Naive B cell (primary cell): ENCODE measurements at regions not wholly inside any gene's neighbourhood (a gene's known extent, or its start where the extent isn't known, plus 50 kb on each side); places are given as distances from the start of the nearest gene placed in this dataset.

Experiments
- ATAC-seq, 2 donors: fragments of 150-1000 bp; cut with Tn5 transposase; 2 replicates each; pipeline ENCODE4 v1.10.0; 2021; ENCODE audit warnings: low read depth in 2 of 2, mild to moderate bottlenecking in 2 of 2, moderate library complexity in 2 of 2
- DNase-seq: peaks from one replicate; pipeline ENCODE4 v3.0.0; 2022
- H3K27ac Mint-ChIP-seq, 6 donors: one replicate each; pipeline ENCODE4 v1.8.0; 2020 to 2022; ENCODE audit warnings: mild to moderate bottlenecking in 6 of 6, mixed read lengths in 6 of 6, moderate library complexity in 5 of 6, inconsistent platforms in 2 of 6
- H3K27me3 Mint-ChIP-seq, 3 donors: one replicate each; pipeline ENCODE4 v1.8.0; 2021 to 2022; ENCODE audit warnings: mixed read lengths in 3 of 3, mild to moderate bottlenecking in 1 of 3
- H3K36me3 Mint-ChIP-seq, 2 donors: one replicate each; pipeline ENCODE4 v1.8.0; 2020 to 2022; ENCODE audit warnings: mixed read lengths in 2 of 2, inconsistent platforms in 1 of 2, mild to moderate bottlenecking in 1 of 2
- H3K4me1 Mint-ChIP-seq, 3 donors: one replicate each; pipeline ENCODE4 v1.8.0; 2020 to 2022; ENCODE audit warnings: mixed read lengths in 3 of 3, inconsistent platforms in 1 of 3, mild to moderate bottlenecking in 1 of 3, moderate library complexity in 1 of 3
- H3K4me3 Mint-ChIP-seq, 8 donors: one replicate each; pipeline ENCODE4 v1.8.0; 2020 to 2022; ENCODE audit warnings: mild to moderate bottlenecking in 8 of 8, mixed read lengths in 8 of 8, moderate library complexity in 8 of 8, inconsistent platforms in 2 of 8
- H3K9me3 Mint-ChIP-seq, 7 donors: one replicate each; pipeline ENCODE4 v1.8.0; 2020 to 2022; ENCODE audit warnings: mixed read lengths in 7 of 7, mild to moderate bottlenecking in 5 of 7, inconsistent platforms in 2 of 7, moderate library complexity in 1 of 7

- no peak overlapping the region for H3K27ac Mint-ChIP-seq
- peaks cover 3 to 13% (median 5%) of the 10 kb centered on the region in 7 donors for H3K9me3 Mint-ChIP-seq
- ATAC-seq: no peak
- H3K4me3 Mint-ChIP-seq: no peak overlapping the region
- DNase-seq: no peak
- H3K27me3 Mint-ChIP-seq: no peaks in the 10 kb centered on the region
- no peaks in the 10 kb centered on the region for H3K4me1 Mint-ChIP-seq
- no peaks in the 10 kb centered on the region for H3K36me3 Mint-ChIP-seq
Measured at GRCh38 chrX:126886997-126887396, 67.5 kb downstream of the PRR32 start.

- H3K36me3 Mint-ChIP-seq: no peaks in the 10 kb centered on the region
- H3K4me1 Mint-ChIP-seq: no peaks in the 10 kb centered on the region
- peak overlapping the region in 1 of 6 donors; percentile 28 for H3K27ac Mint-ChIP-seq
- no peaks in the 10 kb centered on the region for H3K27me3 Mint-ChIP-seq
- H3K9me3 Mint-ChIP-seq: peaks cover 0 to 13% (median 3%) of the 10 kb centered on the region in 7 donors
- no peak for ATAC-seq
- peak overlapping the region in 1 of 8 donors; percentile 1 for H3K4me3 Mint-ChIP-seq
- no peak for DNase-seq
Measured at GRCh38 chrX:126900937-126901336, 81.4 kb downstream of the PRR32 start.

- Mint-ChIP-seq H3K9me3 (peaks cover 2 to 17% (median 5%) of the 10 kb centered on the region in 7 donors), H3K4me3 (no peak overlapping the region), H3K36me3 (no peaks in the 10 kb centered on the region), H3K4me1 (no peaks in the 10 kb centered on the region), H3K27ac (no peak overlapping the region), H3K27me3 (no peaks in the 10 kb centered on the region)
- no peak for ATAC-seq
- DNase-seq: no peak
Measured at GRCh38 chrX:126929071-126929470, 109.5 kb downstream of the PRR32 start.

GRCh38 chrX:126967225-126967624 is 147.7 kb downstream of the PRR32 start:
- Mint-ChIP-seq H3K27me3 (no peaks in the 10 kb centered on the region), H3K27ac (no peak overlapping the region), H3K4me3 (no peak overlapping the region), H3K36me3 (no peaks in the 10 kb centered on the region), H3K4me1 (no peaks in the 10 kb centered on the region), H3K9me3 (peaks cover 0 to 14% (median 4%) of the 10 kb centered on the region in 7 donors)
- ATAC-seq: no peak
- no peak for DNase-seq

GRCh38 chrX:126982158-126982557 is 162.6 kb downstream of the PRR32 start:
- no peak overlapping the region for H3K4me3 Mint-ChIP-seq
- DNase-seq (no peak), ATAC-seq (no peak)
- H3K4me1 Mint-ChIP-seq: no peaks in the 10 kb centered on the region
- no peaks in the 10 kb centered on the region for H3K27me3 Mint-ChIP-seq
- peaks cover 0 to 8% (median 2%) of the 10 kb centered on the region in 7 donors for H3K9me3 Mint-ChIP-seq
- H3K36me3 Mint-ChIP-seq: no peaks in the 10 kb centered on the region
- H3K27ac Mint-ChIP-seq: no peak overlapping the region

GRCh38 chrX:126985027-126985426 is 165.5 kb downstream of the PRR32 start:
- no peaks in the 10 kb centered on the region for H3K36me3 Mint-ChIP-seq
- H3K4me3 Mint-ChIP-seq: no peak overlapping the region
- H3K9me3 Mint-ChIP-seq: peaks cover 0 to 8% (median 4%) of the 10 kb centered on the region in 7 donors
- H3K4me1 Mint-ChIP-seq: no peaks in the 10 kb centered on the region
- ATAC-seq: no peak
- DNase-seq: no peak
- no peaks in the 10 kb centered on the region for H3K27me3 Mint-ChIP-seq
- no peak overlapping the region for H3K27ac Mint-ChIP-seq

GRCh38 chrX:126985981-126986380 is 166.5 kb downstream of the PRR32 start:
- Mint-ChIP-seq H3K27ac (no peak overlapping the region), H3K36me3 (no peaks in the 10 kb centered on the region), H3K9me3 (peaks cover 0 to 8% (median 4%) of the 10 kb centered on the region in 7 donors), H3K4me1 (no peaks in the 10 kb centered on the region), H3K27me3 (no peaks in the 10 kb centered on the region), H3K4me3 (no peak overlapping the region)
- ATAC-seq: no peak
- no peak for DNase-seq

GRCh38 chrX:126994032-126994600 is 174.6 kb downstream of the PRR32 start:
- DNase-seq (no peak), ATAC-seq (no peak)
- Mint-ChIP-seq H3K9me3 (peaks cover 0 to 4% (median 0%) of the 10 kb centered on the region in 7 donors), H3K4me1 (no peaks in the 10 kb centered on the region), H3K27me3 (no peaks in the 10 kb centered on the region), H3K4me3 (no peak overlapping the region), H3K36me3 (no peaks in the 10 kb centered on the region), H3K27ac (no peak overlapping the region)

- no peak for ATAC-seq
- Mint-ChIP-seq H3K4me3 (no peak overlapping the region), H3K4me1 (no peaks in the 10 kb centered on the region), H3K36me3 (no peaks in the 10 kb centered on the region), H3K9me3 (peaks cover 2 to 26% (median 5%) of the 10 kb centered on the region in 7 donors), H3K27ac (no peak overlapping the region), H3K27me3 (no peaks in the 10 kb centered on the region)
- DNase-seq: no peak
Measured at GRCh38 chrX:127011629-127012028, 192.1 kb downstream of the PRR32 start.

GRCh38 chrX:127025013-127025412 is 205.5 kb downstream of the PRR32 start:
- Mint-ChIP-seq H3K4me1 (no peaks in the 10 kb centered on the region), H3K36me3 (no peaks in the 10 kb centered on the region), H3K27me3 (no peaks in the 10 kb centered on the region), H3K4me3 (no peak overlapping the region), H3K9me3 (peaks cover 0 to 8% (median 2%) of the 10 kb centered on the region in 7 donors), H3K27ac (no peak overlapping the region)
- no peak for ATAC-seq
- DNase-seq: no peak

- no peak overlapping the region for H3K4me3 Mint-ChIP-seq
- ATAC-seq: no peak
Measured at GRCh38 chrX:127030016-127030748, 210.7 kb downstream of the PRR32 start.

GRCh38 chrX:127037159-127037558 is 217.6 kb downstream of the PRR32 start:
- no peak for DNase-seq
- H3K4me1 Mint-ChIP-seq: no peaks in the 10 kb centered on the region
- H3K4me3 Mint-ChIP-seq: no peak overlapping the region
- H3K9me3 Mint-ChIP-seq: peaks cover 0 to 6% (median 0%) of the 10 kb centered on the region in 7 donors
- H3K27me3 Mint-ChIP-seq: no peaks in the 10 kb centered on the region
- H3K27ac Mint-ChIP-seq: no peak overlapping the region
- H3K36me3 Mint-ChIP-seq: no peaks in the 10 kb centered on the region
- ATAC-seq: no peak

More at GRCh38 chrX:127030016-127030748, 210.7 kb downstream of the PRR32 start:
- DNase-seq: no peak
- H3K36me3 Mint-ChIP-seq: no peaks in the 10 kb centered on the region
- H3K27ac Mint-ChIP-seq: no peak overlapping the region
- H3K27me3 Mint-ChIP-seq: no peaks in the 10 kb centered on the region
- H3K4me1 Mint-ChIP-seq: no peaks in the 10 kb centered on the region
- peaks cover 0 to 4% (median 0%) of the 10 kb centered on the region in 7 donors for H3K9me3 Mint-ChIP-seq

- ATAC-seq (no peak), DNase-seq (no peak)
- no peak overlapping the region for H3K4me3 Mint-ChIP-seq
- no peaks in the 10 kb centered on the region for H3K27me3 Mint-ChIP-seq
- no peaks in the 10 kb centered on the region for H3K4me1 Mint-ChIP-seq
- peak overlapping the region in 1 of 6 donors; percentile 21 for H3K27ac Mint-ChIP-seq
- H3K9me3 Mint-ChIP-seq: peaks cover 0 to 8% (median 2%) of the 10 kb centered on the region in 7 donors
- no peaks in the 10 kb centered on the region for H3K36me3 Mint-ChIP-seq
Measured at GRCh38 chrX:127038065-127038464, 218.5 kb downstream of the PRR32 start.

GRCh38 chrX:127057891-127058619 is 238.5 kb downstream of the PRR32 start:
- H3K9me3 Mint-ChIP-seq: peaks cover 0 to 12% (median 6%) of the 10 kb centered on the region in 7 donors
- H3K27me3 Mint-ChIP-seq: no peaks in the 10 kb centered on the region
- H3K36me3 Mint-ChIP-seq: no peaks in the 10 kb centered on the region
- H3K27ac Mint-ChIP-seq: no peak overlapping the region
- no peak overlapping the region for H3K4me3 Mint-ChIP-seq
- no peak for ATAC-seq
- no peak for DNase-seq
- H3K4me1 Mint-ChIP-seq: no peaks in the 10 kb centered on the region
